ENCODE measurements at regions not wholly inside any gene's neighbourhood (a gene's known extent, or its start where the extent isn't known, plus 50 kb on each side); places are given as distances from the start of the nearest gene placed in this dataset.

DNA sequence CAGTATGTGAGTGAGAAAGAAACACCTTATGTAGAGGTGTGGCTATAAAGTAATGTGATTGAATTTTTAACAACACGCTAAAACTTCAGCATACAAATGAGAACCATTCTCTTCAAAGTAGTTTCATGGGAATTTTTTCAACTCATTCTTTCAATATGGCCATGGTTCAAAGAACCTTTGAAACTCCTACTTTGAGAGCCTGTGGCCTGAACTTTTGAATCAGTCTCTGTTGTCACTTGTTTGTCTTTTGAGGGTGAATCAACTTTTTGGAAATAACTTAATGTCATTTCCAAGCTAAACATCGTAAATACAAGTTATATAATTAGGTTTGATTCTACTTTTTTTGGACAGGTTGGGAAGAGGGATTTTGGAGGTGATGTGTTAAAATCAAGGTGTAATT is 49.9 kb upstream of the CASK start:
- TF ChIP-seq, protein P1, sequence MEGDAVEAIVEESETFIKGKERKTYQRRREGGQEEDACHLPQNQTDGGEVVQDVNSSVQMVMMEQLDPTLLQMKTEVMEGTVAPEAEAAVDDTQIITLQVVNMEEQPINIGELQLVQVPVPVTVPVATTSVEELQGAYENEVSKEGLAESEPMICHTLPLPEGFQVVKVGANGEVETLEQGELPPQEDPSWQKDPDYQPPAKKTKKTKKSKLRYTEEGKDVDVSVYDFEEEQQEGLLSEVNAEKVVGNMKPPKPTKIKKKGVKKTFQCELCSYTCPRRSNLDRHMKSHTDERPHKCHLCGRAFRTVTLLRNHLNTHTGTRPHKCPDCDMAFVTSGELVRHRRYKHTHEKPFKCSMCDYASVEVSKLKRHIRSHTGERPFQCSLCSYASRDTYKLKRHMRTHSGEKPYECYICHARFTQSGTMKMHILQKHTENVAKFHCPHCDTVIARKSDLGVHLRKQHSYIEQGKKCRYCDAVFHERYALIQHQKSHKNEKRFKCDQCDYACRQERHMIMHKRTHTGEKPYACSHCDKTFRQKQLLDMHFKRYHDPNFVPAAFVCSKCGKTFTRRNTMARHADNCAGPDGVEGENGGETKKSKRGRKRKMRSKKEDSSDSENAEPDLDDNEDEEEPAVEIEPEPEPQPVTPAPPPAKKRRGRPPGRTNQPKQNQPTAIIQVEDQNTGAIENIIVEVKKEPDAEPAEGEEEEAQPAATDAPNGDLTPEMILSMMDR (IDR thresholded peaks at IDR 0.05), result no peak
- no peak for TF ChIP-seq POLR2A (IDR thresholded peaks at IDR 0.05)

Measured in transverse colon (tissue), 3 donors.